HepG2 (cell line): ENCODE measurements at regions not wholly inside any gene's neighbourhood (a gene's known extent, or its start where the extent isn't known, plus 50 kb on each side); places are given as distances from the start of the nearest gene placed in this dataset.
"Not testable (repeated sequence)": the region's sequence is repeated elsewhere in the genome, so short reads cannot be mapped to it uniquely, and the experiment has no call there.

Source experiments
- ATAC-seq: fragments of 200-7000 bp; cut with Tn5 transposase; 3 replicates; pipeline ENCODE4 v1.9.1; 2020; ENCODE audit warnings: mild to moderate bottlenecking, moderate library complexity
- BruUV-seq: library from RNA; stranded (reverse); fragments of 400-500 nt; replicated peaks from 2 replicates; lab custom pipeline; 2021; lab: Mats Ljungman, UMichigan
- CTCF ChIA-PET: fragments of 300-600 bp; formaldehyde crosslinking; extraction: SDS; loops from one replicate; lab custom pipeline; 2021; ENCODE audit warnings: low total read pairs, inconsistent platforms, low intra/inter-chr PET ratio; lab: Yijun Ruan, JAX
- POLR2A ChIA-PET: fragments of 350-600 bp; sonication (Branson Sonifier 250); formaldehyde crosslinking; loops from one replicate; lab custom pipeline; 2020; ENCODE audit warnings: antibody characterized with exemption, inconsistent platforms; lab: Yijun Ruan, JAX
- DNase-seq: peaks from one replicate; pipeline ENCODE4 v3.0.0-alpha.2; 2015; ENCODE audit warnings: low spot score
- FAIRE-seq: peaks from 3 replicates; lab custom pipeline; 2011; peaks lifted over from hg19 to GRCh38; lab: Jason Lieb, UNC
- H2AFZ ChIP-seq: one replicate; pipeline ENCODE4 v1.6.1; 2011; ENCODE audit warnings: low read length, inconsistent platforms
- H3K27ac ChIP-seq: fragments of 300-600 bp; 3 replicates; pipeline ENCODE4 v1.8.0; 2011; ENCODE audit warnings: mixed run types, mild to moderate bottlenecking, mixed read lengths, low read length, inconsistent platforms; ENCODE audit not compliant: insufficient read depth; ENCODE audit errors: extremely low read length
- H3K27me3 ChIP-seq, 2 experiments: fragments of 200-600 bp in 1 of 2; 2 replicates in 1 of 2; 3 replicates in 1 of 2; pipeline versions ENCODE4 v1.6.0 to v1.8.0; 2011; ENCODE audit warnings: low read length in 2 of 2, mild to moderate bottlenecking in 2 of 2, moderate library complexity in 2 of 2, inconsistent platforms in 1 of 2; ENCODE audit not compliant: insufficient read depth in 2 of 2, control insufficient read depth in 1 of 2
- H3K36me3 ChIP-seq, 2 experiments: fragments of 200-600 bp in 1 of 2; replicated peaks in 1 of 2; 2 replicates in 1 of 2; 3 replicates in 1 of 2; pipeline versions ENCODE4 v1.5.1 to v1.8.0; 2011; ENCODE audit warnings: low read length in 2 of 2, inconsistent platforms in 1 of 2; ENCODE audit not compliant: insufficient read depth in 2 of 2, control insufficient read depth in 1 of 2
- H3K4me1 ChIP-seq: 2 replicates; pipeline ENCODE4 v1.5.1; 2012; ENCODE audit warnings: low read length, inconsistent platforms; ENCODE audit not compliant: insufficient read depth
- H3K4me2 ChIP-seq: 2 replicates; pipeline ENCODE4 v1.6.0; 2011; ENCODE audit warnings: low read depth, low read length, inconsistent platforms
- H3K4me3 ChIP-seq, 3 experiments: fragments of 200-600 bp in 1 of 3; sonication (generic), shearing (Covaris generic) in 1 of 3; replicated peaks in 1 of 3; 2 replicates each; pipeline ENCODE4 v1.5.1; 2011 to 2016; ENCODE audit warnings: low read length in 3 of 3, inconsistent platforms in 2 of 3, low read depth in 2 of 3, mild to moderate bottlenecking in 2 of 3, control low read depth in 1 of 3, mixed read lengths in 1 of 3; ENCODE audit not compliant: insufficient read depth in 1 of 3
- H3K79me2 ChIP-seq: one replicate; pipeline ENCODE4 v1.6.1; 2011; ENCODE audit warnings: low read length, inconsistent platforms; ENCODE audit not compliant: insufficient read depth
- H3K9ac ChIP-seq: 2 replicates; pipeline ENCODE4 v1.6.0; 2011; ENCODE audit warnings: mild to moderate bottlenecking, low read depth, low read length, inconsistent platforms; ENCODE audit not compliant: insufficient read depth
- H3K9me3 ChIP-seq: 2 replicates; pipeline ENCODE4 v1.5.1; 2012; ENCODE audit warnings: mild to moderate bottlenecking, low read length
- H4K20me1 ChIP-seq: 2 replicates; pipeline ENCODE4 v1.6.0; 2011; ENCODE audit warnings: inconsistent platforms, mild to moderate bottlenecking, low read length, moderate library complexity; ENCODE audit not compliant: insufficient read depth
- ARID3A ChIP-seq: IDR thresholded peaks from 2 replicates; pipeline ENCODE4 v1.6.1; 2012; ENCODE audit warnings: low read depth, low read length, improper control_type of control experiment
- GATAD2A ChIP-seq: IDR thresholded peaks from 2 replicates; pipeline ENCODE4 v1.6.1; 2016
- MXD3 ChIP-seq: IDR thresholded peaks from 2 replicates; pipeline ENCODE4 v1.6.1; 2016; ENCODE audit warnings: mild to moderate bottlenecking, missing biosample characterization, missing genetic modification reagents
- PAX8 ChIP-seq: sonication (generic); formaldehyde crosslinking; IDR thresholded peaks from 2 replicates; pipeline ENCODE4 v1.8.0; 2022; ENCODE audit warnings: mild to moderate bottlenecking, missing genetic modification reagents, borderline replicate concordance
- SRY ChIP-seq: sonication (generic); formaldehyde crosslinking; IDR thresholded peaks from 2 replicates; pipeline ENCODE4 v1.8.0; 2022; ENCODE audit warnings: mild to moderate bottlenecking, missing genetic modification reagents
- ZNF142 ChIP-seq: sonication (generic); formaldehyde crosslinking; IDR thresholded peaks from 2 replicates; pipeline ENCODE4 v1.4.0; 2020; ENCODE audit warnings: missing genetic modification reagents
- WGBS: methylation state at CpG from one replicate; pipeline ENCODE4 v1.1.6; 2017; ENCODE audit warnings: low lambda C conversion rate; 5-methylcytosine and 5-hydroxymethylcytosine counted together
- in situ Hi-C: cut with HindIII; loops from 2 replicates; pipeline ENCODE4 v1.10.0; 2017; ENCODE audit warnings: low pct_unique_long_range_greater_than_20kb; ENCODE audit not compliant: extremely low pct_ligation_motif_present
- intact Hi-C: fragments of 100-400 bp; cut with micrococcal nuclease; formaldehyde crosslinking; loops from one replicate; pipeline ENCODE4 v1.10.0; 2022; ENCODE audit not compliant: unreplicated experiment

GRCh38 chr5:54393007-54393406 is 62.5 kb upstream of the HSPB3 start:
- not testable (repeated sequence) for ATAC-seq, H3K79me2 ChIP-seq
- 8% methylated on average over 1 of the region's 1 CpG for WGBS

GRCh38 chr5:54390539-54391031 is 64.9 kb upstream of the HSPB3 start:
- H3K36me3 ChIP-seq = no peaks in the 10 kb centered on the region
- no peak overlapping the region for H3K27ac ChIP-seq
- FAIRE-seq (no peak), DNase-seq (no peak), ATAC-seq (no peak)
- H2AFZ ChIP-seq = no peak overlapping the region
- H3K79me2 ChIP-seq = no peaks in the 10 kb centered on the region
- H4K20me1 ChIP-seq = no peaks in the 10 kb centered on the region
- no peak overlapping the region for H3K4me2 ChIP-seq
- CTCF ChIA-PET = no interaction called here
- no peak overlapping the region for H3K9ac ChIP-seq
- POLR2A ChIA-PET = no interaction called here
- no peaks in the 10 kb centered on the region for H3K27me3 ChIP-seq
- no peak for TF ChIP-seq SRY (CRISPR knock-in tag)
- TF ChIP-seq PAX8 (CRISPR knock-in tag) = no peak
- no peak for TF ChIP-seq ZNF142 (CRISPR knock-in tag)
- TF ChIP-seq MXD3 (CRISPR knock-in tag) = no peak
- TF ChIP-seq ARID3A = no peak
- TF ChIP-seq GATAD2A (CRISPR knock-in tag) = no peak
- no peaks in the 10 kb centered on the region for H3K9me3 ChIP-seq
- H3K4me1 ChIP-seq = no peaks in the 10 kb centered on the region
- no TSS peak for BruUV-seq
- 34% methylated on average over 5 of the region's 5 CpGs for WGBS
- in situ Hi-C loops (no loop called here), intact Hi-C loops (no loop called here)
- no peak overlapping the region for H3K4me3 ChIP-seq

More at GRCh38 chr5:54393007-54393406, 62.5 kb upstream of the HSPB3 start:
- H3K9ac ChIP-seq, H4K20me1 ChIP-seq, intact Hi-C loops, H3K36me3 ChIP-seq, H3K27ac ChIP-seq, H3K9me3 ChIP-seq, DNase-seq, CTCF ChIA-PET, H3K4me2 ChIP-seq, H2AFZ ChIP-seq, H3K4me1 ChIP-seq, BruUV-seq, in situ Hi-C loops, POLR2A ChIA-PET, H3K27me3 ChIP-seq, FAIRE-seq, H3K4me3 ChIP-seq: not testable (repeated sequence)
